ENCODE measurements at regions not wholly inside any gene's neighbourhood (a gene's known extent, or its start where the extent isn't known, plus 50 kb on each side); places are given as distances from the start of the nearest gene placed in this dataset.

DNA sequence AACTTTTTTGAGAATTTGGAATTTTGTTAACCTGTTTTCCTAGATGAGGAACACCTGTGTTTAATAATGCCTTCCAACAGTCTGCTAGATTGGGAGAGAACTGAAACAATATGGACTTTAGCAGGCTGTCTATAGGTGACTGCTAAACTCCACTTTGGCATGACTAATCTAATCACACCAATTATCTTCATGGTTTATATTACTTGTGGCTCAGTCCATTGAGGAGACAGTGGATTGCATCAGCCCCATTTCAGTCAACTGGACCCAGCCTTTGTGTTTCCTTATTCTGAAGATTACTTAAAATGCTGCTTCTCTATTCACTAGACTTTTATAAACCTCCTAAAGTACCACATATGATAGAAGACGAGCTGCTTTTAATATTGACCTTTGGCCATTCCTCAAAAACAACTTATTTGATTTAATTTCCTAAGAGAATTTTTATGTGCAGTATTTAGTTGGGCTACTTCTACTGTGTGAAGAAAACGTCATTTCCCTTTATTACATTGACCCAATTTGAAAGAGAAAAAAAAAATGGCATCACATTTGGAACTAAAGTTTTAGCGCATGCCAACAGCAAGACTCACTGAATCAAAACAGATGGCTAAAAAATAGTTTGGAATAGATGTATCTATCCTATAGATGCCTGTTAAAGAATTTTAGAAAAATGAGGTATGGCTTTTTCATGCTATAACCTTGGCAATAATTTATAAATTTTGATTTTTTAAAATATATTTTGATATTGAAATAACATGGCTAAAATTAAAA, 295.8 kb downstream of the NDFIP2 start:
- TF ChIP-seq, protein P1, sequence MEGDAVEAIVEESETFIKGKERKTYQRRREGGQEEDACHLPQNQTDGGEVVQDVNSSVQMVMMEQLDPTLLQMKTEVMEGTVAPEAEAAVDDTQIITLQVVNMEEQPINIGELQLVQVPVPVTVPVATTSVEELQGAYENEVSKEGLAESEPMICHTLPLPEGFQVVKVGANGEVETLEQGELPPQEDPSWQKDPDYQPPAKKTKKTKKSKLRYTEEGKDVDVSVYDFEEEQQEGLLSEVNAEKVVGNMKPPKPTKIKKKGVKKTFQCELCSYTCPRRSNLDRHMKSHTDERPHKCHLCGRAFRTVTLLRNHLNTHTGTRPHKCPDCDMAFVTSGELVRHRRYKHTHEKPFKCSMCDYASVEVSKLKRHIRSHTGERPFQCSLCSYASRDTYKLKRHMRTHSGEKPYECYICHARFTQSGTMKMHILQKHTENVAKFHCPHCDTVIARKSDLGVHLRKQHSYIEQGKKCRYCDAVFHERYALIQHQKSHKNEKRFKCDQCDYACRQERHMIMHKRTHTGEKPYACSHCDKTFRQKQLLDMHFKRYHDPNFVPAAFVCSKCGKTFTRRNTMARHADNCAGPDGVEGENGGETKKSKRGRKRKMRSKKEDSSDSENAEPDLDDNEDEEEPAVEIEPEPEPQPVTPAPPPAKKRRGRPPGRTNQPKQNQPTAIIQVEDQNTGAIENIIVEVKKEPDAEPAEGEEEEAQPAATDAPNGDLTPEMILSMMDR (conservative IDR thresholded peaks at IDR 0.05): no peak
- no peak for TF ChIP-seq EZH2 (IDR thresholded peaks at IDR 0.05; ENCODE audit: low read depth)
